Stimulated activated CD4-positive, alpha-beta T cell treated with anti-CD3 and anti-CD28 coated beads, Interleukin-2, amount 100 ng/mL, for 48 hours (primary cell): ENCODE measurements at regions not wholly inside any gene's neighbourhood (a gene's known extent, or its start where the extent isn't known, plus 50 kb on each side); places are given as distances from the start of the nearest gene placed in this dataset.

ENCODE experiments used
- DNase-seq, 2 donors: peaks; one replicate each; pipeline ENCODE4 v3.0.0-alpha.2; 2020

GRCh38 chr3:80275120-80275519 lies 507.3 kb upstream of the ROBO1 start:
- no peak for DNase-seq

DNA sequence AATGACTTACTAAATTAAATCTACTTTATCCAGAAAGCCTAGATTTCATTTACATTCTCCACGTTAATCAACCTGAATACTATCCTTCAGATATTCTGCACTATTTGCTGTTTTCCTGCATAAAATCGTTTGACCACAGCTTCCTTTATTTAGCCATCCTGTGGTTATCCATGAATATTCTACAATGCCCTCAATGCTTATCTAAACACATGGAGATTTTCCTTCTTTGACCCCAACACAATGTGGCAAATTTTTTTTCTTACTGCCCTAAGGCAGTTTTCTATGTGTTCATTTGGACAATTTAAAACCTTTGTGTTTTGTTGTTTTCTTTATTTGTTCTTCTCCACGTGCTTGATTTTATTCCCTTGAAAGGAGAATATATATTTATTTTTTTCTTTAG lies 495.5 kb upstream of the ROBO1 start:
- no peak for DNase-seq

GRCh38 chr3:80261082-80261481 lies 493.3 kb upstream of the ROBO1 start:
- DNase-seq = no peak

- DNase-seq = no peak
These were observed 491.9 kb upstream of the ROBO1 start for GRCh38 chr3:80259736-80260135.

DNA sequence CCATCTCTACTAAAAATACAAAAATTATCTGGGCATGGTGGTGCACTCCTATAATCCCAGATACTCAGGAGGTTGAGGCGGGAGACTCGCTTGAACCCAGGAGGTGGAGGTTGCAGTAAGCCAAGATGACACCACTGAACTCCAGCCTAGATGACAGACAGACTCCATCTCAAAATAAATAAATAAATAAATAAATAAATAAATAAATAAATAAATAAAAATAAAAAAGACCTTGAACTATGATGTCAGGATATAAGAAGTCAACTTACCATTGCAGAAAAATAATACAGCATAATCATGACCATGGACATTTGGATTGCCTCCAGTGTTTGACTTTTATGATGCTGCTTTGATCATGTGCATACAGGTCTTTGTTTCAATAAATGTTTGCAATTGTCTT lies 484.3 kb upstream of the ROBO1 start:
- DNase-seq = no peak

DNA sequence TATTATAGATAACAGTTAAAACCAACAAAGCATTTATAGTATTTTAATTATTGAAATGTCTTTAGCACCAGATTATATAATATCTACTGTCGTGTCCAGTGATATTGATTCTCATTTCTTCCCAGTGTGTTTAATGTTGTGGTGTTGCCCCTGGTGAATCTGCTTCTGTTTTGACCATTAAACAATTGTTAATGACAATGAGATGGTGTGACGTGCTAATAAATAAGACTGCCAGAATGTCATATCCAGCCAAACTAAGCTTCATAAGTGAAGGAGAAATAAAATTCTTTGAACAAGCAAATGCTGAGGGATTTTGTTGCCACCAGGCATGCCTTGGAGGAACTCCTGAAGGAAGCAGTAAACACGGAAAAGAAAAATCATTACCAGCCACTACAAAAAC lies 480.0 kb upstream of the ROBO1 start:
- no peak for DNase-seq

- no peak for DNase-seq
These were observed 476.6 kb upstream of the ROBO1 start for GRCh38 chr3:80244390-80244789.

DNA sequence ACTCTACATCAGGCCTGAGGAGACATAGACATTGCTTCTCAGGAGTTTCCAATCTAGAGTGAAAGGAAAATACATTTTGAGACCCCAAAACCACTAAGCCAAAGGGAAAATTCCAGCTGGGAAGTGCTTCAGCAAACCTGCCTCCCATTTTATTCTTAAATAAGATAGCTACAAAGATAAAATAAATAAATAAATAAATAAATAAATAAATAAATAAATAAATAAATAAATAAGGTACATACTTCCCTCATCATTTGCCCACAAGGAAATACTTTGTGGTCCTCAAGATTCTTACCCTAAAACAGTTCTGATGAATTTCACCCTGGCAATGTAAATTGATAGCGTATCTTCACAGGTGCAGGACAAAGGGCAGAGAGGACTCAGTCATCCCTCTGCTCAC lies 474.0 kb upstream of the ROBO1 start:
- DNase-seq = no peak

DNA sequence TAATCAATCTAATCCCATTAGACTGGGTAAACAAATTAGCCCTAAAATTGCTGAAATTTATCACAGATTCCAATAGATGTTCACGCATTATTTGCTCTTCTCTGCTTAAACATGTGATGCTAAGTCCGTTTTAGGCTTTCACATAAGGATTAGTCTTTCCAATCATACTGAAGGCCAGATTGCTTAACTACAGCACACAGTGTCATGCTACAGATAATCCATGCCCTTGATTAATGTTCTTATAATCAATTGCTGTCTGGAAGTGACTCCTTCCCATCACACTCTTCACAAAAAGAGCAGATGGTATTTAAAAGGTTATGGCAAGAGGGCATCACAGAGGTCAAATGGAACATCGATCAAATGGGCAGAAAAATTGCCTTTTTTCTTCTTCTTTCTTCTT lies 471.5 kb upstream of the ROBO1 start:
- no peak for DNase-seq

GRCh38 chr3:80238606-80239005 lies 470.8 kb upstream of the ROBO1 start:
- no peak for DNase-seq

DNA sequence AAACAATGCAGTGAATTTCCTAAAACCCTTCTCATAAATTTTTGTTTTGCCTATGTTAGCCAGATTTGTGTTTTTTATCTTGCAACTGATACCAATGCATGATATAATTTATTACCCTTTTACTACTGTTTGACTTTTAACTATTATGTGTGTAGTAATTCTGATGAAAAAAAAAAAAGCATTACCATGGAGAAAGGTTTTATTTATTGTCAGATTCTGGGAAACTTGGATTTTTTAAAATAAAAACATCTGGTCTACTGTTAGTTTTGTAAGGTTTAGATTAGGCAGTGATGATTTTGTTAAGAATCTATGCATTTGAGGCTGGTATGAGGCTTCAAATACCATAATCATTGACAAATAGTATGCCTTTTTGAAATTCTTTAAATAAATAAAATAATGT lies 470.4 kb upstream of the ROBO1 start:
- DNase-seq = no peak

GRCh38 chr3:80234706-80235105 lies 466.9 kb upstream of the ROBO1 start:
- no peak for DNase-seq

GRCh38 chr3:80233576-80233975 lies 465.8 kb upstream of the ROBO1 start:
- no peak for DNase-seq

GRCh38 chr3:80232760-80233159 lies 465.0 kb upstream of the ROBO1 start:
- DNase-seq = no peak

DNA sequence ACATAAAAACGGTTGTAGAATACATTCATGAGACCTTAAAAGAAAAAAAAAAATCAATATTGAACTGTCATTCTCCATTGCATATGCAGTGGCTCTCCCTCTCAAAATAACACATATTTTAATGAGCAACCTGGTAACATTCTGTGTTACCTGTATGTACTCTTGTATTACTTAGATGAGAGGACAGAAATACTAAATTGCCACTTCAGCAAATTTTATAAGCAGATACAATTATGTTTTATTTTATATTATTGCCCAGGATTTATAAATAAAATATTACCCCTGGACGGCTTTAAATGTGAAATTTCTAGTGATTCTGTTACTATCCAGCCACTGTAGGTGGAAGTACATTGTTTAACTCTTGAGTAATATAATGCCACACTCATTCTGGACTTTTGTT lies 463.2 kb upstream of the ROBO1 start:
- DNase-seq = no peak

DNA sequence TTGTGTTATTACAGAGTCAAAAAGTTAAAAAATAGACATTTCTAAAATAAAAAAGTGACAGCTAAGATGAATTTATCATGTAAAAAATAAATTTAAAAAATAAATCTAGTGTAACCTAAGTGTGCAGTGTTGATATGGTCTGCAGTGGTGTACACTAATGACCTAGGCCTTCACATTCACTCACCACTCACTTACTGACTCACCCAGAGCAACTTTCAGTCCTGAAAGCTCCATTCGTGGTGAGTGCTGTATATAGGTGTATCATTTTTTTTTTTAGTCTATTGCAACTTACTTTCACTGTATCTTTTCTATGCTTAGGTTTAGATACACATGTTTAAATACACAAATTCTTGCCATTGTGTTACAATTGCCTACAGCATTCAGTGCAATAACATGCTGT lies 459.4 kb upstream of the ROBO1 start:
- DNase-seq = no peak

DNA sequence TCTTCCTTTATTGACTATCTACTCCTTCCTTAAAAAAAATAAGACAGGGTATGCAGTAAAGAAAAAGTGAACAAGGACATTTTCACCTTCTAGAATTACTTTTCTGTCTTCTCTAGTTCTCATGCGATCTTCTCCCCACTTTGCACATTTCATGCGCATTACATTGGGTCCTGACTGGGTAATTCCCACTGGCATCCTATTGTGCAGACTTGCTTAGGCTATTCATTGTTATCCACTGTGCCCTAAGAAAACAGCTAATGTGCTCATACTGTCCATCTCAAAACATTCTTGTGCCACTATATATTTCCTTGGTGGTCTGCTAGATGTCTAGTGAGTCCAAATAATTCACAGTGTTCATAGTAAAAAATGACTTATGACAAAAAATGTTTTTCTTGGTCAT lies 447.4 kb upstream of the ROBO1 start:
- DNase-seq = no peak

DNA sequence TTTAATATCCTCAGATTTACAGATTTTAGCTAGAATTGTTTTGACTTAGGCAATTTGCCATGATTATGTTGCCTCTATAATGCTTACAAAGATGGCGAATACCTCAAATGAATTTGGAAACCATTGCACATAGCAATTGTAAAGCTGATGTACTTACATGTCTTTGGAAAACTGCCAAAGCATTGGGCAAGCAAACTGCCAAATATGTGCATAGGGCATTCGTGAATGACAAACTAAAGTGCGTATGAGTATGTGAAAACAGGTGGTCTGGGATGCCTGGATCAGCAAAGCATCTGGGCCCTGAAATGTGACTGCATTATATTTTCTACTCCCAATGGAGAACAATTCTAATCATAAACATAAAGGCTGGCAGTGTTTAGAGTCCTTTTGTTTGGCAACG lies 445.3 kb upstream of the ROBO1 start:
- DNase-seq = no peak

DNA sequence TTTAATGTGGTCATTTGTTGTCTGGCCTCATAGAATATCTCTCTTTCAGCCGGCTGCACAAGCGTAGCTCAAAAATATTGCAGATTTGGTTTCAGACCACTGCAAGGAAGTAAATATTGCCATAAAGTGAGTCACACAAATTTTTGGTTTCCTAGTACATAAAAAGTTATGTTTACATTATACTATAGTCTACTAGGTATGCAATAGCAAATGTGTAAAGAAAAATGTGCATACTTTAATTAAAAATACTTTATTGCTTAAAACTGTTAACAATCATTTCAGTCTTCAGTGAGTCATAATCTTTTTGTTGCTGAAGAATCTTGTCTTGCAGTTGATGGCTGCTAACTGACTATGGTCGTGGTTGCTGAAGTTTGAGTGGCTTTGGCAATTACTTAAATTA lies 425.1 kb upstream of the ROBO1 start:
- DNase-seq = no peak

DNA sequence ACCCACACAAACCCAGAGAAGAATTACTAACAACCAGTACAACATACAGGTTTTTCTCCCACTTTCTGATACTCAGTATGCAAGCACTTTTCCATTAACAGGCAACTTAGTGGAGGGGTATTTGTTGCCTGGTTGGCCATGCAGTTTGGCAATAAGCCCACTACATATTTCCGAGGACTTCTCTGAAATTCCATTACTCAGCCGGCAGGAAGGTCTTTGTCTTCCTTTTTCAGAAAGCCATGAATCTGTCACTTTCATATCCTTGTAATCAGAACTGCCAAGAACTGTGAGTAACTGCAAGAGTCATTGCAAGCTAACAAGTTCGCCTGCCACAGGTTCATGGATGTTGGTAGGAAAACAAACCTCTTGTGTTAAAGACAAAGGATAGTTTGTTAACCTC lies 422.3 kb upstream of the ROBO1 start:
- no peak for DNase-seq

GRCh38 chr3:80187981-80188380 lies 420.2 kb upstream of the ROBO1 start:
- DNase-seq = no peak

DNA sequence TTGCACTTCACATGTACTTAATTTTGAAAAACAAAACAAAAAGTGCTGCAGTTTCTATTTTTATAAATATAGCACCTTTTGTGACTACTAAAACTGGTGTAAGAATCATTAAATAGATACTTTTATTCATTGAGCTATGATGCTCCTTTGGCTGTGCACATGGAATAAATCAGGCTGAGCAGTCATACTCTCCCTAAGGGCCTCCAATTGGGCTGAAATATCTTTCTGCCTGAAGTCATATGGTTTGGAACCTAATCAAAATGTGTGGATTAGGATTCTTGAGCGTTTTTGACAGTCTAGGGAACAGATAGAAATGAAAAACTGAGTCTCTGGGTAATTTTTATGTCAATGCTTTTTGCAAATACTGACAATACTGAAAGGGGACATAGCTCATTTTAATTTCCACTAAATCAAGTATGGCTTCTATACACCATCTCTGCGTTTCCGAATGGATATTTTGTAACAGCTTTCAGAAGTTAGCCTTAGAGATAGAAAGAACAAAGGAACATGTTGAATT lies 392.2 kb upstream of the ROBO1 start:
- DNase-seq = no peak

DNA sequence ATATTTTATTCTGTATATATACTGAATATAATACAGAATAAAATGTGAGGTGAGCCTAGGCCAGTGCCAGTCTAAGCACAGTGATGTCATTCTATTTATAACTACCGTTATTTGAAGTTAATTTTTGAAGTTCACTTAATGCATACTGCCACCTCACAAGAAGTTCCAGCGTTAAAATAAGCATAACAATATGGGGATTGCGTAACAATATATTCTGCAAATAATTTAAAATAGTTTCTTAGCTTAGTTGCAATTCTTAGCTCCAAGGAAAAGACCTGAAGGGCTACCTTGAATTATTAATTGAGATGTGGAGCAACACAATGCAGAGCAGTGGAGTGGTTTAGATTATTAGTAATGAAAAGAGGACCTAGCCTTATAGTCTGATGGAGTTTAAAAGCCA lies 390.5 kb upstream of the ROBO1 start:
- no peak for DNase-seq

- no peak for DNase-seq
These were observed 389.7 kb upstream of the ROBO1 start for GRCh38 chr3:80157546-80157945.

GRCh38 chr3:80152692-80153091 lies 384.9 kb upstream of the ROBO1 start:
- no peak for DNase-seq

GRCh38 chr3:80142714-80143113 lies 374.9 kb upstream of the ROBO1 start:
- DNase-seq = no peak
